ENCODE measurements at regions not wholly inside any gene's neighbourhood (a gene's known extent, or its start where the extent isn't known, plus 50 kb on each side); places are given as distances from the start of the nearest gene placed in this dataset.

DNA sequence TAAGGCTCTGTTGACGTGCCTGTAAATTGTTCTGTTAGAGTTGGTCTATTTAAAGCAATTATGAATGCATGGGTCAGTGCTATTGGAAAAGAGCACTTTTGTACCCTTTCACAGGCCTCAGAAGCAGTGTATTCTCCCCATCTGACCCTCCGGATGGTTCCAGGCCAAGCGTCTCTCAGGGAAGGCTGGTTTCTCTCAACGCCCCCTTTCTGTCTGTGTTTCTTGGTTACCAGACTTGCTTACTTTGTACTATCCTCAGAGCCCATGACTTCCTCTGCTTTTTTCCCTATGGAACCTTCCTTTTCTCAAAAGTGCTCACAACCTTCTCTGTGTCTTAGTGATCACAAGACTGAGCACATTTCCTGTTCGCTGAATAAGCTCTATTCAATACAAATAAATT, 559.3 kb upstream of the ZFP42 start:
- Histone ChIP-seq H3K23ac (ENCODE audit: low read depth, low read length) (no peak overlapping the region), H3K14ac (replicated peaks; ENCODE audit: low read depth, low read length) (no peak overlapping the region), H4K20me1 (ENCODE audit: insufficient read depth, low read length) (no peaks in the 10 kb centered on the region), H3K4me1 (ENCODE audit: control insufficient read depth, insufficient read depth, low read length) (no peaks in the 10 kb centered on the region), H3K4ac (ENCODE audit: low read depth, low read length) (no peak overlapping the region), H3K79me1 (ENCODE audit: low read depth in 1 of 2, low read length in 2 of 2) (no peaks in the 10 kb centered on the region), H3K56ac (ENCODE audit: extremely low read depth, insufficient read depth, low read length) (no peak overlapping the region), H3K36me3 (ENCODE audit: control insufficient read depth, insufficient read depth, low read length) (no peaks in the 10 kb centered on the region), H2AFZ (replicated peaks; ENCODE audit: low read length, poor library complexity) (no peak overlapping the region), H3K9ac (ENCODE audit: low read depth, low read length) (no peak overlapping the region), H3K27ac (ENCODE audit: insufficient read depth, low read length) (no peak overlapping the region), H3K9me3 (ENCODE audit: control insufficient read depth, insufficient read depth, low read length) (peaks cover 6% of the 10 kb centered on the region), H3K9me1 (ENCODE audit: insufficient read depth, low read length) (no peaks in the 10 kb centered on the region), H3K18ac (ENCODE audit: low read depth, low read length) (no peak overlapping the region), H4K91ac (ENCODE audit: insufficient read depth, low read depth, low read length) (no peak overlapping the region), H4K5ac (ENCODE audit: low read depth, low read length) (no peak overlapping the region), H3K27me3 (ENCODE audit: control insufficient read depth, insufficient read depth, low read length) (no peaks in the 10 kb centered on the region), H2AK9ac (replicated peaks; ENCODE audit: low read depth, low read length, poor library complexity) (no peak overlapping the region), H2BK20ac (ENCODE audit: low read depth, low read length) (no peak overlapping the region), H2BK5ac (ENCODE audit: low read depth, low read length, poor library complexity, severe bottlenecking) (no peak overlapping the region), H2BK120ac (ENCODE audit: low read depth, low read length) (no peak overlapping the region), H4K8ac (ENCODE audit: low read depth in 2 of 2, low read length in 2 of 2) (no peak overlapping the region), H3K4me3 (ENCODE audit: insufficient read depth, low read depth, low read length) (no peak overlapping the region), H2BK15ac (ENCODE audit: low read depth, low read length) (no peak overlapping the region), H2AK5ac (ENCODE audit: low read depth, low read length) (no peak overlapping the region), H3K4me2 (ENCODE audit: low read depth, low read length) (no peak overlapping the region)
- intact Hi-C loops (cut with micrococcal nuclease), result no loop called here
- DNase-seq, result no peak
- dilution Hi-C loops (cut with HindIII; ENCODE audit: low sequenced_read_pairs, unreplicated experiment), result no loop called here
- BruUV-seq (replicated peaks), result no TSS peak
- TF ChIP-seq, protein P1, sequence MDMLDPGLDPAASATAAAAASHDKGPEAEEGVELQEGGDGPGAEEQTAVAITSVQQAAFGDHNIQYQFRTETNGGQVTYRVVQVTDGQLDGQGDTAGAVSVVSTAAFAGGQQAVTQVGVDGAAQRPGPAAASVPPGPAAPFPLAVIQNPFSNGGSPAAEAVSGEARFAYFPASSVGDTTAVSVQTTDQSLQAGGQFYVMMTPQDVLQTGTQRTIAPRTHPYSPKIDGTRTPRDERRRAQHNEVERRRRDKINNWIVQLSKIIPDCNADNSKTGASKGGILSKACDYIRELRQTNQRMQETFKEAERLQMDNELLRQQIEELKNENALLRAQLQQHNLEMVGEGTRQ (IDR thresholded peaks at IDR 0.05; ENCODE audit: low read depth, low read length), result no peak
- TF ChIP-seq RAD21 (IDR thresholded peaks at IDR 0.05; ENCODE audit: low read length) (no peak), BHLHE40 (IDR thresholded peaks at IDR 0.05; ENCODE audit: low read depth, low read length) (no peak), RCOR1 (IDR thresholded peaks at IDR 0.05; ENCODE audit: insufficient replicate concordance, low read length) (no peak), FOS (IDR thresholded peaks at IDR 0.05; ENCODE audit: low read depth, low read length) (no peak), SMC3 (IDR thresholded peaks at IDR 0.05; ENCODE audit: low read depth, low read length) (no peak), MAZ (IDR thresholded peaks at IDR 0.05; ENCODE audit: borderline replicate concordance, low read depth, low read length) (no peak), CEBPB (IDR thresholded peaks at IDR 0.05; ENCODE audit: low read depth, low read length) (no peak), MXI1 (IDR thresholded peaks at IDR 0.05; ENCODE audit: borderline replicate concordance, low read depth, low read length) (no peak), POLR2A (IDR thresholded peaks at IDR 0.05; ENCODE audit: low read depth, low read length) (no peak), CHD1 (IDR thresholded peaks at IDR 0.05; ENCODE audit: low read depth, low read length) (no peak), NFE2L2 (IDR thresholded peaks at IDR 0.05; ENCODE audit: low read depth, low read length) (no peak), MAFK (IDR thresholded peaks at IDR 0.05; ENCODE audit: low read depth, low read length) (no peak), RFX5 (IDR thresholded peaks at IDR 0.05; ENCODE audit: low read depth, low read length) (no peak)
- TF ChIP-seq, protein P2, sequence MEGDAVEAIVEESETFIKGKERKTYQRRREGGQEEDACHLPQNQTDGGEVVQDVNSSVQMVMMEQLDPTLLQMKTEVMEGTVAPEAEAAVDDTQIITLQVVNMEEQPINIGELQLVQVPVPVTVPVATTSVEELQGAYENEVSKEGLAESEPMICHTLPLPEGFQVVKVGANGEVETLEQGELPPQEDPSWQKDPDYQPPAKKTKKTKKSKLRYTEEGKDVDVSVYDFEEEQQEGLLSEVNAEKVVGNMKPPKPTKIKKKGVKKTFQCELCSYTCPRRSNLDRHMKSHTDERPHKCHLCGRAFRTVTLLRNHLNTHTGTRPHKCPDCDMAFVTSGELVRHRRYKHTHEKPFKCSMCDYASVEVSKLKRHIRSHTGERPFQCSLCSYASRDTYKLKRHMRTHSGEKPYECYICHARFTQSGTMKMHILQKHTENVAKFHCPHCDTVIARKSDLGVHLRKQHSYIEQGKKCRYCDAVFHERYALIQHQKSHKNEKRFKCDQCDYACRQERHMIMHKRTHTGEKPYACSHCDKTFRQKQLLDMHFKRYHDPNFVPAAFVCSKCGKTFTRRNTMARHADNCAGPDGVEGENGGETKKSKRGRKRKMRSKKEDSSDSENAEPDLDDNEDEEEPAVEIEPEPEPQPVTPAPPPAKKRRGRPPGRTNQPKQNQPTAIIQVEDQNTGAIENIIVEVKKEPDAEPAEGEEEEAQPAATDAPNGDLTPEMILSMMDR (conservative IDR thresholded peaks at IDR 0.05; ENCODE audit: low read depth, low read length), result no peak
- TF ChIP-seq, protein P3, sequence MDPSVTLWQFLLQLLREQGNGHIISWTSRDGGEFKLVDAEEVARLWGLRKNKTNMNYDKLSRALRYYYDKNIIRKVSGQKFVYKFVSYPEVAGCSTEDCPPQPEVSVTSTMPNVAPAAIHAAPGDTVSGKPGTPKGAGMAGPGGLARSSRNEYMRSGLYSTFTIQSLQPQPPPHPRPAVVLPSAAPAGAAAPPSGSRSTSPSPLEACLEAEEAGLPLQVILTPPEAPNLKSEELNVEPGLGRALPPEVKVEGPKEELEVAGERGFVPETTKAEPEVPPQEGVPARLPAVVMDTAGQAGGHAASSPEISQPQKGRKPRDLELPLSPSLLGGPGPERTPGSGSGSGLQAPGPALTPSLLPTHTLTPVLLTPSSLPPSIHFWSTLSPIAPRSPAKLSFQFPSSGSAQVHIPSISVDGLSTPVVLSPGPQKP (IDR thresholded peaks at IDR 0.05; ENCODE audit: borderline replicate concordance, low read depth, low read length), result no peak
- ChIA-PET CTCF (no interaction called here), POLR2A (ENCODE audit: unreplicated experiment) (no interaction called here)
- ATAC-seq (ENCODE audit: low read depth), result no peak
- 100% methylated on average over 3 of the region's 5 CpGs; no CpG with 5 or more reads in 1 of the 2 experiments for WGBS, 2 experiments (ENCODE audit: extremely low coverage in 2 of 2, insufficient read length in 1 of 2)
- in situ Hi-C loops (cut with MboI; ENCODE audit: low sequenced_read_pairs), result no loop called here
